ENCODE measurements at regions not wholly inside any gene's neighbourhood (a gene's known extent, or its start where the extent isn't known, plus 50 kb on each side); places are given as distances from the start of the nearest gene placed in this dataset.

DNA sequence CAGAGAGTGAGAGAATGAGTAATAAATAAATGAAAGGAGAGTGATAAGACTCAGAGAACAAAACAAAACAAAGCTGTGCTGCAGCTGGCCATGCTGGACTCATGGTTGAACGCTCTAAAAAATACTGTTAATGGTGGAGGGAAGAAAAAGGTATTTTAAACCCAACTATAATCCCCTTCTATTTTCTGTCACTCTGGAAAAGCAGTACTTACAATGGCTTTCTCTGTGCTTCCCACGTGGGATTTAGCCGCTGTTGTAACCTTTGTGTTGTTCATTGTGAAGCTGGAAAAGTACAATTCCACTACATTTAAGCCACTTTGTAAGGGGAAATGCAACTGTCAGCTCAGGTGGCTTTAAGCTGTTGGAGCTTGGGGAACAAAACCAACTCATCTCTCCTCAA lies 917.7 kb downstream of the IGSF11 start:
- ChIA-PET POLR2A (no interaction called here), CTCF (no interaction called here)
- Mint-ChIP-seq H3K9me3 (peaks cover 0 to 27% (median 4%) of the 10 kb centered on the region in 5 donors), H3K4me3 (no peak overlapping the region), H3K27ac (no peak overlapping the region), H3K4me1 (no peaks in the 10 kb centered on the region), H3K36me3 (no peaks in the 10 kb centered on the region), H3K27me3 (no peaks in the 10 kb centered on the region)
- Histone ChIP-seq H3K4me3 (ENCODE audit: low read length) (no peak overlapping the region), H3K4me1 (ENCODE audit: insufficient read depth, low read length) (no peaks in the 10 kb centered on the region), H3K27me3 (ENCODE audit: insufficient read depth, low read length, poor library complexity, severe bottlenecking) (no peaks in the 10 kb centered on the region), H3K9me3 (ENCODE audit: low read length) (no peaks in the 10 kb centered on the region), H3K27ac (ENCODE audit: low read depth, low read length) (no peak overlapping the region), H3K36me3 (ENCODE audit: insufficient read depth, low read length) (no peaks in the 10 kb centered on the region)
- no peak for DNase-seq

- H3K36me3 Mint-ChIP-seq, result no peaks in the 10 kb centered on the region
- CTCF ChIA-PET, result no interaction called here
- POLR2A ChIA-PET, result no interaction called here
- no peak for DNase-seq
- Histone ChIP-seq H3K27ac (ENCODE audit: low read depth, low read length) (no peak overlapping the region), H3K27me3 (ENCODE audit: insufficient read depth, low read length, poor library complexity, severe bottlenecking) (no peaks in the 10 kb centered on the region), H3K9me3 (ENCODE audit: low read length) (no peaks in the 10 kb centered on the region), H3K36me3 (ENCODE audit: insufficient read depth, low read length) (no peaks in the 10 kb centered on the region), H3K4me1 (ENCODE audit: insufficient read depth, low read length) (no peaks in the 10 kb centered on the region), H3K4me3 (ENCODE audit: low read length) (no peak overlapping the region)
- no peaks in the 10 kb centered on the region for H3K4me1 Mint-ChIP-seq
- peaks cover 0 to 34% (median 5%) of the 10 kb centered on the region in 5 donors for H3K9me3 Mint-ChIP-seq
- no peak overlapping the region for H3K27ac Mint-ChIP-seq
- no peaks in the 10 kb centered on the region for H3K27me3 Mint-ChIP-seq
- H3K4me3 Mint-ChIP-seq, result no peak overlapping the region
Observed at GRCh38 chr3:118126751-118127150, 907.9 kb downstream of the IGSF11 start.

GRCh38 chr3:118127992-118128391 lies 906.7 kb downstream of the IGSF11 start:
- Histone ChIP-seq H3K36me3 (ENCODE audit: insufficient read depth, low read length) (no peaks in the 10 kb centered on the region), H3K4me3 (ENCODE audit: low read length) (no peak overlapping the region), H3K4me1 (ENCODE audit: insufficient read depth, low read length) (no peaks in the 10 kb centered on the region), H3K9me3 (ENCODE audit: low read length) (no peaks in the 10 kb centered on the region), H3K27ac (ENCODE audit: low read depth, low read length) (no peak overlapping the region), H3K27me3 (ENCODE audit: insufficient read depth, low read length, poor library complexity, severe bottlenecking) (no peaks in the 10 kb centered on the region)
- H3K4me1 Mint-ChIP-seq, result no peaks in the 10 kb centered on the region
- H3K9me3 Mint-ChIP-seq, result peaks cover 0 to 34% (median 5%) of the 10 kb centered on the region in 5 donors
- no peak overlapping the region for H3K4me3 Mint-ChIP-seq
- H3K27ac Mint-ChIP-seq, result no peak overlapping the region
- no peak for DNase-seq
- H3K27me3 Mint-ChIP-seq, result no peaks in the 10 kb centered on the region
- ChIA-PET CTCF (no interaction called here), POLR2A (no interaction called here)
- H3K36me3 Mint-ChIP-seq, result no peaks in the 10 kb centered on the region

DNA sequence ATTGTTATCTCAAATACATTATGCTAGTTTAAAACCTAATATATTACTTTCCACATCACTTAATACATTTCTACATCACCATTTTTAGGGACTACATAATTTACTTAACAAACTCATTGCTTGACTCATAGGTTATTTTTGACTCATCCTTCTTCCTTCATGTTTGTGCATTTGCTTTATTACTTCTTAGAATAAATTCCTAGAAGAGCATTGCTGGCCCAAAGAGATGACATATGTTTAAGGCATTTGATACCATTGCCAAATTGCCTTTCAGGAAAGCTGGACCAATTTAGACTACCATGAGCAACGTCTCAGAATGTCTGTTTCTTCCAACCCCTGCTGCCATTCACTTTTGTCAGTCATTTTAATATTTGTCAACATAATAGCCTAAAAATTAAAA lies 905.8 kb downstream of the IGSF11 start:
- H3K9me3 ChIP-seq (ENCODE audit: low read length), result no peaks in the 10 kb centered on the region
- ChIA-PET POLR2A (no interaction called here), CTCF (no interaction called here)

GRCh38 chr3:118137778-118138177 lies 896.9 kb downstream of the IGSF11 start:
- ChIA-PET POLR2A (no interaction called here), CTCF (no interaction called here)
- no peak for DNase-seq
- H3K4me3 Mint-ChIP-seq, result no peak overlapping the region
- H3K27me3 Mint-ChIP-seq, result no peaks in the 10 kb centered on the region
- Histone ChIP-seq H3K4me1 (ENCODE audit: insufficient read depth, low read length) (no peaks in the 10 kb centered on the region), H3K36me3 (ENCODE audit: insufficient read depth, low read length) (no peaks in the 10 kb centered on the region), H3K27ac (ENCODE audit: low read depth, low read length) (no peak overlapping the region), H3K27me3 (ENCODE audit: insufficient read depth, low read length, poor library complexity, severe bottlenecking) (no peaks in the 10 kb centered on the region), H3K9me3 (ENCODE audit: low read length) (no peaks in the 10 kb centered on the region), H3K4me3 (ENCODE audit: low read length) (no peak overlapping the region)
- no peak overlapping the region for H3K27ac Mint-ChIP-seq
- H3K36me3 Mint-ChIP-seq, result no peaks in the 10 kb centered on the region
- peaks cover 9 to 41% (median 14%) of the 10 kb centered on the region in 5 donors for H3K9me3 Mint-ChIP-seq
- H3K4me1 Mint-ChIP-seq, result no peaks in the 10 kb centered on the region

More for the DNA sequence above, 905.8 kb downstream of the IGSF11 start:
- no peak for DNase-seq
- no peaks in the 10 kb centered on the region for H3K27me3 Mint-ChIP-seq
- no peaks in the 10 kb centered on the region for H3K36me3 Mint-ChIP-seq
- no peak overlapping the region for H3K27ac Mint-ChIP-seq
- H3K4me3 Mint-ChIP-seq, result no peak overlapping the region
- H3K9me3 Mint-ChIP-seq, result peaks cover 0 to 34% (median 5%) of the 10 kb centered on the region in 5 donors
- Histone ChIP-seq H3K4me1 (ENCODE audit: insufficient read depth, low read length) (no peaks in the 10 kb centered on the region), H3K36me3 (ENCODE audit: insufficient read depth, low read length) (no peaks in the 10 kb centered on the region), H3K27ac (ENCODE audit: low read depth, low read length) (no peak overlapping the region), H3K27me3 (ENCODE audit: insufficient read depth, low read length, poor library complexity, severe bottlenecking) (no peaks in the 10 kb centered on the region), H3K4me3 (ENCODE audit: low read length) (no peak overlapping the region)
- no peaks in the 10 kb centered on the region for H3K4me1 Mint-ChIP-seq

DNA sequence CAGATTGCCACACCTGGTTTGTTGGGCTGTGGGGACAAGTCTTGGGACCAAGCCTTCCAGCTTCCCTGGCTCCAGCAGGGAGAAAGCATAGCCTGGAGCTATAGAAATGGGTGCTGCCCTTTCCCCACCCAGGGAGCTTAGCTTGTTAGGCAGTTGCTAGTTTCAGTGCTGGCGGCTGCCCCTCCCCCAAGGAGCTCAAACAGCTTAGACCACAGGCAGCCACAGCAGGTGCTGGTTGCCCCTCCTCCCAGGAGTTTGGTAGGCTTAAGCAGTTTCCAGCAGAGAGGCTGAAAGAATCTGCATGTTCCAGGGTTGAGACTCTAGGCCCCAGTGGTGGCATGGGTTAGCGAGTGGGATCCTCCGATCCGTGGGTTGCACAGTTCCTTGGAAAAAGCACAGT lies 889.7 kb downstream of the IGSF11 start:
- H3K4me1 Mint-ChIP-seq, result no peaks in the 10 kb centered on the region
- H3K4me3 ChIP-seq (ENCODE audit: low read length), result no peak overlapping the region
- no peaks in the 10 kb centered on the region for H3K36me3 Mint-ChIP-seq
- POLR2A ChIA-PET, result no interaction called here
- peaks cover 9 to 32% (median 19%) of the 10 kb centered on the region in 5 donors for H3K9me3 Mint-ChIP-seq
- H3K36me3 ChIP-seq (ENCODE audit: insufficient read depth, low read length), result no peaks in the 10 kb centered on the region
- no peak for DNase-seq
- no peak overlapping the region for H3K27ac ChIP-seq (ENCODE audit: low read depth, low read length)
- no peak overlapping the region for H3K27ac Mint-ChIP-seq
- H3K27me3 ChIP-seq (ENCODE audit: insufficient read depth, low read length, poor library complexity, severe bottlenecking), result no peaks in the 10 kb centered on the region
- H3K9me3 ChIP-seq (ENCODE audit: low read length), result no peaks in the 10 kb centered on the region
- CTCF ChIA-PET, result no interaction called here
- H3K4me3 Mint-ChIP-seq, result no peak overlapping the region
- H3K4me1 ChIP-seq (ENCODE audit: insufficient read depth, low read length), result no peaks in the 10 kb centered on the region
- H3K27me3 Mint-ChIP-seq, result no peaks in the 10 kb centered on the region

- H3K27me3 Mint-ChIP-seq, result no peaks in the 10 kb centered on the region
- no peak overlapping the region for H3K4me3 ChIP-seq (ENCODE audit: low read length)
- no peaks in the 10 kb centered on the region for H3K9me3 ChIP-seq (ENCODE audit: low read length)
- no peaks in the 10 kb centered on the region for H3K36me3 Mint-ChIP-seq
- no peaks in the 10 kb centered on the region for H3K27me3 ChIP-seq (ENCODE audit: insufficient read depth, low read length, poor library complexity, severe bottlenecking)
- DNase-seq, result no peak
- CTCF ChIA-PET, result no interaction called here
- H3K4me1 Mint-ChIP-seq, result no peaks in the 10 kb centered on the region
- no peak overlapping the region for H3K4me3 Mint-ChIP-seq
- no peaks in the 10 kb centered on the region for H3K36me3 ChIP-seq (ENCODE audit: insufficient read depth, low read length)
- H3K9me3 Mint-ChIP-seq, result peaks cover 7 to 36% (median 12%) of the 10 kb centered on the region in 5 donors
- H3K27ac ChIP-seq (ENCODE audit: low read depth, low read length), result no peak overlapping the region
- POLR2A ChIA-PET, result no interaction called here
- no peak overlapping the region for H3K27ac Mint-ChIP-seq
- no peaks in the 10 kb centered on the region for H3K4me1 ChIP-seq (ENCODE audit: insufficient read depth, low read length)
Observed at GRCh38 chr3:118146658-118147375, 887.8 kb downstream of the IGSF11 start.

- Mint-ChIP-seq H3K4me3 (no peak overlapping the region), H3K4me1 (no peaks in the 10 kb centered on the region), H3K27me3 (peaks cover 0 to 2% of the 10 kb centered on the region in 2 donors), H3K36me3 (no peaks in the 10 kb centered on the region), H3K27ac (no peak overlapping the region), H3K9me3 (peaks cover 3 to 25% (median 7%) of the 10 kb centered on the region in 5 donors)
- no peak for DNase-seq
- ChIA-PET POLR2A (no interaction called here), CTCF (no interaction called here)
- Histone ChIP-seq H3K36me3 (ENCODE audit: insufficient read depth, low read length) (no peaks in the 10 kb centered on the region), H3K9me3 (ENCODE audit: low read length) (no peaks in the 10 kb centered on the region), H3K27ac (ENCODE audit: low read depth, low read length) (no peak overlapping the region), H3K27me3 (ENCODE audit: insufficient read depth, low read length, poor library complexity, severe bottlenecking) (no peaks in the 10 kb centered on the region), H3K4me3 (ENCODE audit: low read length) (no peak overlapping the region), H3K4me1 (ENCODE audit: insufficient read depth, low read length) (no peaks in the 10 kb centered on the region)
Observed at GRCh38 chr3:118151164-118151563, 883.5 kb downstream of the IGSF11 start.

Measured in CD8-positive, alpha-beta memory T cell (primary cell).